PC-9 (cell line): ENCODE measurements at regions not wholly inside any gene's neighbourhood (a gene's known extent, or its start where the extent isn't known, plus 50 kb on each side); places are given as distances from the start of the nearest gene placed in this dataset.

Experiments used
- BruUV-seq: library from RNA; stranded (reverse); fragments of 400-500 nt; replicated peaks from 2 replicates; lab custom pipeline; 2021; lab: Mats Ljungman, UMichigan
- CTCF ChIA-PET: fragments of 300-600 bp; sonication (Branson Sonifier 250); formaldehyde crosslinking; loops from one replicate; lab custom pipeline; 2022; ENCODE audit warnings: antibody characterized with exemption; lab: Charles Lee
- POLR2A ChIA-PET: fragments of 300-600 bp; sonication (Branson Sonifier 250); formaldehyde crosslinking; loops from one replicate; lab custom pipeline; 2022; ENCODE audit warnings: antibody characterized with exemption; ENCODE audit not compliant: unreplicated experiment; lab: Charles Lee
- DNase-seq, 2 experiments: peaks; one replicate each; pipeline versions ENCODE4 v3.0.0 to v3.0.0-alpha.2; 2015 to 2022; ENCODE audit warnings: mixed read lengths in 1 of 2
- H2AFZ ChIP-seq: fragments of 200-600 bp; sonication (generic); 2 replicates; pipeline ENCODE4 v1.8.1; 2017; ENCODE audit warnings: antibody characterized with exemption
- H3F3A ChIP-seq: fragments of 200-600 bp; sonication (generic); 2 replicates; pipeline ENCODE4 v1.8.1; 2017; ENCODE audit warnings: antibody characterized with exemption, mild to moderate bottlenecking, low read depth; ENCODE audit not compliant: insufficient read depth
- H3K27ac ChIP-seq: fragments of 200-600 bp; sonication (generic); 2 replicates; pipeline ENCODE4 v1.6.1; 2016; ENCODE audit warnings: mixed run types
- H3K27me3 ChIP-seq: fragments of 200-600 bp; sonication (generic); 2 replicates; pipeline ENCODE4 v1.6.1; 2016; ENCODE audit warnings: low read depth, mixed run types; ENCODE audit not compliant: insufficient read depth
- H3K36me3 ChIP-seq: fragments of 200-600 bp; sonication (generic); 2 replicates; pipeline ENCODE4 v1.6.1; 2016; ENCODE audit warnings: low read depth, mixed run types
- H3K4me1 ChIP-seq: fragments of 200-600 bp; sonication (generic); replicated peaks from 2 replicates; pipeline ENCODE4 v1.6.1; 2016; ENCODE audit warnings: mixed run types; ENCODE audit not compliant: insufficient read depth
- H3K4me2 ChIP-seq: fragments of 200-600 bp; sonication (generic); 2 replicates; pipeline ENCODE4 v1.6.1; 2017; ENCODE audit warnings: mixed run types
- H3K4me3 ChIP-seq: fragments of 200-600 bp; sonication (generic); 2 replicates; pipeline ENCODE4 v1.6.1; 2016; ENCODE audit warnings: mixed run types
- H3K79me2 ChIP-seq: fragments of 200-600 bp; sonication (generic); 2 replicates; pipeline ENCODE4 v1.6.1; 2017; ENCODE audit warnings: low read depth, mixed run types
- H3K9me2 ChIP-seq: fragments of 200-600 bp; sonication (generic); 2 replicates; pipeline ENCODE4 v1.8.1; 2017; ENCODE audit warnings: mild to moderate bottlenecking; ENCODE audit not compliant: insufficient read depth
- H3K9me3 ChIP-seq: fragments of 200-600 bp; sonication (generic); 2 replicates; pipeline ENCODE4 v1.8.1; 2016; ENCODE audit warnings: low read depth; ENCODE audit not compliant: insufficient read depth
- H4K20me1 ChIP-seq: fragments of 200-600 bp; sonication (generic); 2 replicates; pipeline ENCODE4 v1.8.1; 2017; ENCODE audit not compliant: insufficient read depth
- EZH2 ChIP-seq: fragments of 200-600 bp; sonication (generic); IDR thresholded peaks from 2 replicates; pipeline ENCODE4 v1.8.0; 2017; ENCODE audit warnings: antibody characterized with exemption, low read depth
- intact Hi-C: fragments of 100-400 bp; cut with micrococcal nuclease; formaldehyde crosslinking; loops from one replicate; pipeline ENCODE4 v1.10.0; 2022; ENCODE audit not compliant: unreplicated experiment
- TF ChIP-seq, protein P1 (sequence below): fragments of 200-600 bp; sonication (generic); conservative IDR thresholded peaks from 2 replicates; pipeline ENCODE4 v1.6.1; 2017; ENCODE audit warnings: mixed run types, antibody characterized with exemption, mild to moderate bottlenecking, moderate library complexity

DNA sequence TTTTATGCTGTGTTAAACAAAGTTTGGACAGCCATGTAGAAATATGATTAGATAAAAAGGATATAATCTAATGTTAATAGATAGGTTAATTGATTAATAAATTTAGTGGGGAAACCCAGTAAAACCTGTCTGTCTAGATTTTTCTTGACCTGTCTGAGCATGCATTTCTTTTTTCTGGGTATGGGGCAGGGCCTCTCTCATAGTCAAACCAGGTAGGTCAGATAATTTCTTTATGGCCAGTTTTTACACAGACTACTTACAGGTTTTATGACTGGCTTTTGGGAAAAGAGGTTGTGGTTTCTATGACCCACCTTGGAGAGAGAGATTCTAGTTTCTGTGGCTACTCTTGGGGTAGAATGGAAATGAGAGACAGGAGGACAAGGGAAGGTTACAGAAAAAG, 135.6 kb upstream of the EPHA5 start:
- no peak for TF ChIP-seq EZH2
- TF ChIP-seq, protein P1, sequence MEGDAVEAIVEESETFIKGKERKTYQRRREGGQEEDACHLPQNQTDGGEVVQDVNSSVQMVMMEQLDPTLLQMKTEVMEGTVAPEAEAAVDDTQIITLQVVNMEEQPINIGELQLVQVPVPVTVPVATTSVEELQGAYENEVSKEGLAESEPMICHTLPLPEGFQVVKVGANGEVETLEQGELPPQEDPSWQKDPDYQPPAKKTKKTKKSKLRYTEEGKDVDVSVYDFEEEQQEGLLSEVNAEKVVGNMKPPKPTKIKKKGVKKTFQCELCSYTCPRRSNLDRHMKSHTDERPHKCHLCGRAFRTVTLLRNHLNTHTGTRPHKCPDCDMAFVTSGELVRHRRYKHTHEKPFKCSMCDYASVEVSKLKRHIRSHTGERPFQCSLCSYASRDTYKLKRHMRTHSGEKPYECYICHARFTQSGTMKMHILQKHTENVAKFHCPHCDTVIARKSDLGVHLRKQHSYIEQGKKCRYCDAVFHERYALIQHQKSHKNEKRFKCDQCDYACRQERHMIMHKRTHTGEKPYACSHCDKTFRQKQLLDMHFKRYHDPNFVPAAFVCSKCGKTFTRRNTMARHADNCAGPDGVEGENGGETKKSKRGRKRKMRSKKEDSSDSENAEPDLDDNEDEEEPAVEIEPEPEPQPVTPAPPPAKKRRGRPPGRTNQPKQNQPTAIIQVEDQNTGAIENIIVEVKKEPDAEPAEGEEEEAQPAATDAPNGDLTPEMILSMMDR = no peak
- no peak overlapping the region for H2AFZ ChIP-seq
- no peaks in the 10 kb centered on the region for H3K27me3 ChIP-seq
- no peaks in the 10 kb centered on the region for H3K9me3 ChIP-seq
- H3K36me3 ChIP-seq = no peaks in the 10 kb centered on the region
- no peak overlapping the region for H3K27ac ChIP-seq
- H3K4me1 ChIP-seq = no peaks in the 10 kb centered on the region
- CTCF ChIA-PET = no interaction called here
- POLR2A ChIA-PET = no interaction called here
- no peak for DNase-seq
- H3K4me3 ChIP-seq = no peak overlapping the region
- H3K4me2 ChIP-seq = no peak overlapping the region
- intact Hi-C loops = no loop called here
- H3K9me2 ChIP-seq = no peaks in the 10 kb centered on the region
- no TSS peak for BruUV-seq
- no peaks in the 10 kb centered on the region for H3K79me2 ChIP-seq
- H4K20me1 ChIP-seq = no peaks in the 10 kb centered on the region
- H3F3A ChIP-seq = no peaks in the 10 kb centered on the region

DNA sequence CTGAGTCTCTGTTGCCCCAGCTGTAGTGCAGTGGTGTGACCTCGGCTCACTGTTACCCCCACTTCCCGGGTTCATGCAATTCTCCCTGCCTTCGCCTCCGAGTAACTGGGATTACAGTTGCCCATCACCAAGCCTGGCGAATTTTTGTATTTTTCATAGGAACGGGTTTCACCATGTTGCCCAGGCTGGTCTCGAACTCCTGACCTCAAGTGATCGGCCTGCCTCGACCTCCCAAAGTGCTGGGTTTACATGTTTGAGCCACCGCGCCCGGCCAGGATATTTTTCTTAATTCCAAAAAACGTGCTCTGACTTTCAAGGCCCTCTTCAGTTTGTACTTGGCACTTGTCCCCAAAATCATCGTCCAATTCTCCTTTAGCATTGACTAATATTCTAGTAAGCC, 129.2 kb upstream of the EPHA5 start:
- Histone ChIP-seq H3K27me3 (no peaks in the 10 kb centered on the region), H3K4me3 (no peak overlapping the region), H3K9me2 (no peaks in the 10 kb centered on the region), H4K20me1 (no peaks in the 10 kb centered on the region), H3K4me2 (no peak overlapping the region), H3K4me1 (no peaks in the 10 kb centered on the region), H2AFZ (no peak overlapping the region), H3K9me3 (no peaks in the 10 kb centered on the region), H3K36me3 (no peaks in the 10 kb centered on the region), H3K27ac (no peak overlapping the region), H3K79me2 (no peaks in the 10 kb centered on the region), H3F3A (no peaks in the 10 kb centered on the region)
- DNase-seq = no peak
- BruUV-seq = no TSS peak
- intact Hi-C loops = no loop called here
- ChIA-PET CTCF (no interaction called here), POLR2A (no interaction called here)
- TF ChIP-seq EZH2 = no peak
- TF ChIP-seq, protein P1 = no peak

DNA sequence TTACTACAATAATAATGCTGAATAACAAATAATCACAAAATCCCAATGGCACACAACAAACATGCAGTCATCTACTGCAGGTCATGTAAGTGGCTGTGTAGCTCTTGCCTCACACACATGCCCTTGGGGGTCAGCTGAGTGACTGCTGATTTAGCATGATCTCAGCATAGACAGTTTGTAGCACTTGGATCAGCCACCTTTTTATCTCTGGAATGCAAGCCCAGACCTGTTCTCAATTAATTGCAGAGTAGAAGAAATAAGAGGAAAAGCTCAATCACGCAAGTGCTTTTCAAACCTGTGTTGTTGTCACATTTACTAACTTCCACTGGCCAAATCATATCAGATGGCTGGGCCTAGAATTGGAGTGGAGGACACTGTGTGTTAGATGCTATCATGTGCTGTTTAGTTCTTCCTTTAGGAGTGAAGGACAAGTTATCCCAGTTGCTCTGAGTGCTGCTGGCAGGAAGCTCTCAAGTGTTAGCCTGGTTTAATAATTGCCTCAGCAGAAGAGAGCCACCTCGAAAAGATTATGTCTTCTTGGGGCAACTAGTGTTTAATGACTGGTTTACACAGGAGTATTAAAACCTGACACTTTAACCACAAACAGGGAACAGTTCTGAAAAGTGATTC, 128.3 kb upstream of the EPHA5 start:
- no TSS peak for BruUV-seq
- Histone ChIP-seq H3K9me3 (no peaks in the 10 kb centered on the region), H4K20me1 (no peaks in the 10 kb centered on the region), H3K79me2 (no peaks in the 10 kb centered on the region), H3K36me3 (no peaks in the 10 kb centered on the region), H3K4me3 (no peak overlapping the region), H3K27ac (no peak overlapping the region), H3F3A (no peaks in the 10 kb centered on the region), H3K4me2 (no peak overlapping the region), H2AFZ (no peak overlapping the region), H3K9me2 (no peaks in the 10 kb centered on the region), H3K27me3 (no peaks in the 10 kb centered on the region), H3K4me1 (no peaks in the 10 kb centered on the region)
- ChIA-PET CTCF (no interaction called here), POLR2A (no interaction called here)
- TF ChIP-seq EZH2 = no peak
- TF ChIP-seq, protein P1 = no peak
- intact Hi-C loops = no loop called here
- DNase-seq = no peak
